Skin of body (tissue), 1 donor: ENCODE measurements at regions not wholly inside any gene's neighbourhood (a gene's known extent, or its start where the extent isn't known, plus 50 kb on each side); places are given as distances from the start of the nearest gene placed in this dataset.

Experiments used
- DNase-seq: peaks from one replicate; lab custom pipeline; 2025; lab: John Stamatoyannopoulos, UW

DNA sequence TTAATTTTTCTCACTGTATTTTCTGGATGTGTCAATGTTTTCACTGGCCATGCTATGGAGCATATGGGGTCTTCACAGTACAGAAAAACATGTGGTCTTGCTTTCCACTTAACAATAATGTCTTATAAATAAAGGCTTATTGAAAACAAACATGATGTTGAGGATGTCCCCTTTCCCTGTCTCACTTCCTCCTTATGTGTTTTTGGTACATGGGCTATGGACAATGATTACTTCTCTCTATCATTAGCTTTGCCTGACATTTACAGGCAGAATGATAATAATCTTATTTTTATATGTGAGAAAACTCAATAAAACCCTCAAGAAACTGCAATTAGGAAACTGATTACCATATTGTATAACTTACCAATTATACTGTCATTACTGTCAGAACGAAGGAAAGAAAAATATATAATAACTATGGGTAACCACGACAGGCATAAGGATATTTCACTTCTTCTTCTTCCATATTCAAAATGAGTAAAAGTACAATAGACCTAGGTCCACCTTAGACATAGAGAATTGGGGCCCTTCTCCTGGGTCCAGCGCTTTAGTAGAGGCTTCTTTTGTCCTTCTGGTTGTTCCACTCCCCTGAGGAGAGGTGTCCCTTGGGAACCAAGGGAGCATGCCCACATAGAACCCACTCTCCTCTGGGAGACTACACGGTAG lies 375.0 kb downstream of the MAN2A1 start:
- no peak for DNase-seq

DNA sequence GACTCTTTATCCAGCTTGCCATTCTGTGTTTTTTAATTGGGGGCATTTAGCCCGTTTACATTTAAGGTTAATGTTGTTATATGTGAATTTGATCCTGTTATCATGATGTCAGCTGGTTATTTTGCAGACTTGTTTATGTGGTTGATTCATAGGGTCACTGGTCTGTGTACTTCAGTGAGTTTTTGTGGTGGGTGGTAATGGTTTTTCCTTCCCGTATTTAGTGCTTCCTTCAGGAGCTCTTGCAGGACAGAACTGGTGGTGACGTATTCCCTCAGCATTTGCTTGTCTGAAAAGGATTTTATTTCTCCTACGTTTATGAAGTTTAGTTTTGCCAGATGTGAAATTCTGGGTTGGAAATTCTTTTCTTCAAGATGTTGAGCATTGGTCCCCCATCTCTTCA lies 381.1 kb downstream of the MAN2A1 start:
- DNase-seq: no peak

DNA sequence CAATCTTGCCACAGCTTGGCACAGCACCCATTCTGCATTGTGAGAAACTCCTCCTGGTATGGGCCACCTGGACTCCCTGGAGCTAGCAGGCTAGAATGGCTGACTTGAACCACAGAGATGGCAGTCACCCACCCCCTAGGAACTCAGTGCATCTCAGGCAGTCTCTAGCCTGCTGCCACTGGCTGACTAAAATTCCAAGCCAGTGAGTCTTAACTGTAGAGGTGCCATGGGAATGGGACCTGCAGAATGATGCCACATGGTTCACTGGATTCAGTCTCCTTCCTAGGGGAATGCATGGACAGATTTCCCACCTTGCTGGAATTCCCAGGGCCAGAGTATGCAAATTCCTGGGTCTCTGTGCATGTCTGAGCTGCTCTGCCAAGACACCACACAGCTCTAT lies 382.9 kb downstream of the MAN2A1 start:
- no peak for DNase-seq

DNA sequence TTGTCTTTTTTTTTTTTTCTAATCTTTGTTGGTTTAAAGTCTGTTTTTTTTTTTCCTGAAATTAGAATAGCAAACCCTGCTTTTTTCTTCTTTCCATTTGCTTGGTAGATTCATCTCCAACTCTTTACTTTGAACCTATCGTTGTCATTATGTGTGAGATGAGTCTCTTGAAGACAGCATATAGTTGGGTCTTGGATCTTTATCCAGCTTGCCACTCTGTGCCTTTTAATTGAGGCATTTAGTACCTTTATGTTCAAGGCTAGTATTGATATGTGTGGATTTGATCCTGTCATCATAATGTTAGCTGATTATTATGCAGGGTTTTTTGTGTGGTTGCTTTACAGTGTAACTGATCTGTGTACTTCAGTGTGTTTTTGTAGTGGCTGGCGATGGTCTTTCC lies 383.8 kb downstream of the MAN2A1 start:
- DNase-seq: no peak

DNA sequence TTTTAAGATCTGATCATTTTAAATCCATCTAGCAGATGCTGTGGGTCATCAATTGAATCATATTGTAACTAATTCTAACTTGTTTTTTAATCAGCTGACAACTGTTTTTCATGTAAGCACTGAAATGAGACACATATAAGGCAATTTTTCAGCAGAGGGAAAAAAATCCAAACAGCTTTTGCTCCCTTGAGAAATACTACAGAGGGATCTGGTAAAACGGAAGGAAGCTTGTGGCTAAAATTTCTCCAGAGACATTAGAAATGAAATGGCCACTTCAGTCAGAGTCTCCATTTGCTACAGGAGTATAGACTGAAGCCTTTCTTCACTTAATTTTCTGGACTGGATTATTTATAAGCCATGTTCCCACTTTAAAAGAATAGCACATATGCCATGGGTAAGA lies 385.9 kb downstream of the MAN2A1 start:
- no peak for DNase-seq

DNA sequence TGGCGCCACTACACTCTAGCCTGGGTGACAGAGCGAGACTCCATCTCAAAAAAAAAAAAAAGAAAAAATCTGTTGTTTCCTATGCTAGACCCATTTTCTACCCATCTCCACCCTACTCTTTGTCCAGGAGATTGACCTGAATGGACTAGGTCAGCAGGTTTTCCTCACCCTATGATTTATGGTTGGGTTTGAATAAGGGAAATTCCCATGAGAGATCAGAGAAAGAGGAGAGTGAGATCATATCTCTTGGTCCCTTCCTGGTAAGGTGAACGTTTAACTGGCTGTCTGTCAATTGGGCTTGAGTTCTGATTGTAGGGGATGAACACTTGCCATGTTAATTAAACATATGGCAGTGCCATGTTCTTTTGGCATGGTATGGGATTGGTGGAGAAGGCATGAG lies 387.4 kb downstream of the MAN2A1 start:
- no peak for DNase-seq

DNA sequence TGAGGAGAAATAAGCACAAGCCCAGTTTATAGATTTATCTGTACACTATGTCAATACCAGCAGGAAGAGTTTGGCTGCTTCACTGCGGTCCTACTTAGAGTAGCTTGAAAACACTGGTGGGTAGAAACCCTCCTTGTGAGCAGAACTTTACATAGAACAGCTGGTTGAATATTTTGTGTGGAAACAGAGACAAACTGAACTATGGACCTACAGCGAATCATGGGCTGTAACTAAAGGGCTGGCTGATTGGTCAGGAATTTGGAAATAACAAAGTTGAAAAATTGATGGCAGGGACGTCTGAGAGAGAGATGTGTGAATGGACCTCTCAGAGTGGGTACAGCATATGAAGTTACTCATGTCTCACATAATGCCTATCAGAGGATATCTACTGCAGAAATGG lies 392.5 kb downstream of the MAN2A1 start:
- no peak for DNase-seq

DNA sequence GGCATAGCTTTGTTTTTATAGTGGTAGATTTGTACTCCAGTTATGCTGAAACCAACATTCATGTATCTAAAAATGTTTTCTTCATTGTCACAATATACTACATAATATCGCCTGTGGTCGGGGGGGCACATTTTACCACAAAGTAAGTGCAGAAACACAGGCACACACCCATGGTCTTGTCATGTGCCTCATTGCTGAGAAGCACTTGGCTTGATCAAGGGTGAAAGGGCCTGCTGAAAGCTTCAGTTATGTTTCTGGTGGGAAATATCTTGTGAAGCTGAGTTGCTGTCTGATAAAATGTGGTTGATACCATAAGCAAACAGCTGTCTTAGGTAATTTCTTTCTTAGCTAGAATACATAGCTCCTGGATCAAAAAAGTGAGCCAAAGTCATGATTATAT lies 393.1 kb downstream of the MAN2A1 start:
- no peak for DNase-seq

DNA sequence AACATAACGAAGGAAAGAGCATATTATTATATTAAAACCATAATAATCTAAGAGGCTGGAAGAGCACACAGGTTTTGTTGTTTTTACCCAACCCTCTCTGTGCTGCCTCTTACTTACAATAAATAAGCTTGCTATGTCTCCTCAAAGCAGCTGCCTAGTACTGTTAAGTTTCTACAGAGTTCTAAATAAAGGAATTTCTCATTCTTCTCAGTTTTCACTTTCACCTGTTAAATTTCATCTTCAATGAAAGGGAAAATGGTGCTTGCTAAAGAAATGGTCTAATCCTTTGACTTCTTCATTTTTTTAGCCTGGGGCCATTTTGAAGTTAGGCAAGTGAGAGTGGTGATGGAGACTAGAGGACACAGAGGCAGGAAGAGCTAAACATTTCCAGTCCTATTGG lies 396.1 kb downstream of the MAN2A1 start:
- DNase-seq: no peak

DNA sequence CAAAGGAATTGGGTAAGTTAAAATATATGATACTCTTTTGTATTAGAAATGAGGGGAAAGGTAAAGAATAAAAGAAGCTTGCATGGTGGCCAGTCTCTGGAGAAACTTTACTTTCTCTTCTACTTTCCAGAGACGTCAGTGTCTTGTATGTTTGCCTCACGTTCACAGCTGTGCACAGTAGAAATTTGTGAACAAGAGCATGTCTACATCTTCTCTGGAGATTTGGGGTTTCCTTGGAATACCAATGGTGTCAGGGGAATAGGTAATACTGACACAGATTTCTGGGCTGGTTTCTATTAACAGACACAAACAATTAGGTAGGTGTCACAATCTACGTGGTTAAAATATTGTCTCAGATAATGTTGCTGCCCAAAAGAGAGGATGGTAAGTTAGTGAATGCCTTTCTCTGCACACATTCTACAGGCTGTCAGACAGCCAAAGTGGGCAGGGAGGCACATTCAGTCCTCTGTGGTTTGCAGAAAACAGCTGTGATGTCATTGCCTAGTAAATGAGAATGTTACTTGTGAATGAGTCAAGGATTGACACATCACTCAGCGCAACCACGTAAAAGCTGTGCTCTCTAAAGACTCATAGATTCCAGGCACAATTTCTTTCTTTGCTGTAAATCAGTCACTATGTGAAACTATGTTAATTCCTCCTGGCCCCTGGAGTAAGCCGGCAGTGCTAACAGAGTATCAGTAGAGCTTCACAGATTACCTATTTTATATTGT lies 397.1 kb downstream of the MAN2A1 start:
- peak; percentile 52 for DNase-seq

DNA sequence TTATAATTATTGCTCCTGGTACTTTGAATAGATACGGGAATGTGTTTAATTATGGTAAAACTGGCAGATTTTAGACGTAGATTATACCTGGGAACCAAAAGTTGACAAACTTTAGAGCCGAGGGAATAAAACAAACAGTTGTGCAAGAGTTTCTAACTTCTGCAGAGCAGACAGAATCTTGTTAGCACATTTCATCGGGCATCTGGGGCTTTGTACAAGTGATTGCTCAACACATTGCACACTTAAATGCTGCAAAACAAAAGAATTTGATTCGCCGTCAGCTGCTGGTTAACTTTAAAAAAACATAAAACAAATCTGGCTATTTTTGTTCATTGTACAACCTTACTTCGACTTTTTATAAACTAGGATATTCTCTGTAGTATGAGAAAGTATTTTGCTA lies 398.1 kb downstream of the MAN2A1 start:
- peak; percentile 62 for DNase-seq

DNA sequence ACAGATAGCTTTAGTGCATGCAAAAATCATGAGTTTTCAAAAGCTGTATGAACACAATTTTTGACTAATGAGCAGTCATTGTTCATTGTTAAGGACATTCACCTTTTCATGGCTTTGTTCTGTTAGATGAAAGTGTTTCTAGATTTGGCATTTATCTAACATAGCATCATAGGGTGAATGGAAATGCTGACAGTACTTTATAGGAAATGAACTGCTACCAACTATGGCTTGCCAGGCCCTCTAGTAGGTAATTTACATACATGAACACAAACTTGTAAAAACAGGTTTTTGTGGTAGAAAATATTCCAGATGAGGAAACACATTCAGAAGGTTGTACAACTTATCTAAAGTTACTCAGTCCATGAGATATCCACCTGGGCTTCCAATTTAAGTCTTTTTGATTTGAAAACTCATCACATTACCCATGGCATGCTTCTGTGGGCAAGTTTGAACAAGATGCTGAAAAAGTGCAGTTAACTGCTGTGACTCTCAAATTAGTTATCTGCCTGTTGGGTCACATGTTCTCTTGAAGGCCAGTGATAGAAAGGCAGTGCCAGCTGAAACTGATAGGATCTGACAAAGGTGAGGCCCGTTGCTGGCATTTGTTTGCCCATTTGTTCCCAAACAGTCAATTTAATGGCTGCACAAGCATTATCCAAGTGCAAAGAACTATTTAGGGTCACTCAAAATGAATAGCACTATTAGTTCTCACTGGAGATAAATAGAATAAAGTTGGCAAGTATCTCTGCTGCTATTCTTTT lies 399.1 kb downstream of the MAN2A1 start:
- DNase-seq: no peak

DNA sequence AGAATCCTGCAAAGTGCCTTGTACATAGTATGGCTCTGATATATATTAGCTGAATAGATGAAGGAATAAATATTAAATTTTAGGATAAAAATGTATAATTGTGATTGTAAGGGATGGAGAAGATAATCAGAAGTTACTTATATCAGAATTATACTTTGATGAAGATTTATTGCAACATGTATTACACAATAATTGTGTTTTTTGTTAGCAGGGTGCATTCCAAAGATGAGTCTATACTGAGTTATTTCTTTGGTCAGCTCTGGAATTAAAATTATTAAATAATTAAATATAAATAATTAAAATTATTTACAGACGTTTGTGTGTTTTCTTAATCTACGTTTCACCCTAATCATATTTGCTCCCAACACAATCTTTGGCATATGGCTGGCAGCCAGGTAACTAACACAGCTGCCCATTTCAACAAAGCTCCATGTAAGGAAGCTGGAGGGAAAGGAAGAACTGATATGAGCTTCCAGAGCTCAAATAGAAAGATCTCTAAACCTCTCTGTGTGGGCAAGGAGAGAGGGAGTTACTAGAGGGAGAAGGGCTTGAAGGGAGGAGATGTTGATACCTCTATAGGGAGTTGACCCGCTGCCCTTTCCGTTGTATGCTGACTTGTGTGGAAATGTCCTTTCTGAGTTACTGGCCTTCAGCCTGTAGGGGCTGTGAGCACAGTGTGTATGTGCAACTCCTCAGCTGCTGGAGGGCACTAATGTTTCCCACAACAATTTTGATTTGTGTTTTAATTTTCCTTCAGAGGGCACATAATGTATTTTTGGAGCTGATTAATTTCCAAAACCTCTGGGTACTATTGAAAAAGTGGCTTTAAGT lies 403.4 kb downstream of the MAN2A1 start:
- no peak for DNase-seq

DNA sequence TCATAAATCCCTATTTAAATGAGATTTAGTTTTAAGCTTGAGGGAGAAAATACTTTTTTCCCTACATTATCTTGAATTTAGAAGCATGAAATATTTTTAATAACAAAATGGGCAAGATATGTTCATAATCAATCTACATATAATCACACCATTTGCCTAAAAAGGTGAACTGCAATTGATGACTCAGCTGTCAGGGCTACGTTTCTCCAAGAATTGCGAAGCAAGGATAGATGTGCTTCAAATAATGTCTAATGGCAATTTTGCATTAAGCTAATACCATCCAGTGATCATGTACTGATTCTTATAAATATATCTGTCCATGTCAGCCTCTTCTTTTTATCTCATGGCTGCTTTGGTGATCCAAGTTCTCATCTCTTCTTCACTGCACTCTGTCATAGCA lies 404.4 kb downstream of the MAN2A1 start:
- DNase-seq: no peak

DNA sequence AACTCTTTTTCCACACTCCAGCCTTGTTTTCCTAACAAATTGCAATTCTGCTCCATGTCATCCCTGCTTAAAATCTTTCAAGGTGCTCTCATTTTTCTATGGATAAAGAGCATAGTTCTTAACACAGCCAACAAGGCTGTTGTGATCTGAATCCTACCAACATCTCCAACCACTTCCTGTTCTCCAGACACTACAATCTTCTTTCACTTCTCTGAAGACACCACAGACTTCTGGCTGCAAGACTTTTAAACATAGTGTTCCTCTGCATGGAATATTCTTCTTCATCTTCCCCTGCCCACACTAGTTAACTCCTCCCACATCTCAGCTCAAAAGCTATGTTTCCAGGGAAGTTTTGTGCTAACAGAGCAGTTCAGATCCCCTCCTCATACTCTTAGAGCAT lies 404.8 kb downstream of the MAN2A1 start:
- no peak for DNase-seq

DNA sequence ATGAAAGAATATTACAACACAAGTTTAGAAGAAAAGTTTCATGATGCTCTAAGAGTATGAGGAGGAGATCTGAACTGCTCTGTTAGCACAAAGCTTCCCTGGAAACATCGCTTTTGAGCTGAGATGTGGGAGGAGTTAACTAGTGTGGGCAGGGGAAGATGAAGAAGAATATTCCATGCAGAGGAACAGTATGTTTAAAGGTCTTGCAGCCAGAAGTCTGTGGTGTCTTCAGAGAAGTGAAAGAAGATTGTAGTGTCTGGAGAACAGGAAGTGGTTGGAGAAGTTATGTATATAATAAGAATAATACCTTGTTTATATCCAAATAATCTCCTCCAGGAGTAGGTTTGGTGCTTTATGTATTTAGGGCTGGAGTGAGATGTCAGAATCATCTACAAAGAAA lies 406.7 kb downstream of the MAN2A1 start:
- DNase-seq: no peak

DNA sequence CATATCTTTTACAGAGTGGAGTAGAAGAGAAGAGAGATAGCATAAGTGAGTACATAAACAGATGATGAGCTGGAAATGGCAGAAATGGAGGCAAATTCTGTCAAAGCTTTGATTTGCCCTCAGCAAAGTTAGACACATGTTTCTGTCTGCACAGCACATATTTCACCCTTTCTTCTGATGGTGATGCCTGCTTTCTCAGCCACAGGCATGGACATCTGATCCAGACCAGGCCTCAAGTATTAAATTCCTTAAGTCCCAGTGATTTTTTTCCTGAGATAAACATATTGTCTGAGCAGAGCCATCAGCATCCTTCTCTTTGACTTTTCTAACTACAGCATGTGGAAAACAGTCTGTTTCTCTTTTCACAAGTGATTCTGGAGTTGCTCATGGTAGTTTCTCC lies 409.8 kb downstream of the MAN2A1 start:
- no peak for DNase-seq

DNA sequence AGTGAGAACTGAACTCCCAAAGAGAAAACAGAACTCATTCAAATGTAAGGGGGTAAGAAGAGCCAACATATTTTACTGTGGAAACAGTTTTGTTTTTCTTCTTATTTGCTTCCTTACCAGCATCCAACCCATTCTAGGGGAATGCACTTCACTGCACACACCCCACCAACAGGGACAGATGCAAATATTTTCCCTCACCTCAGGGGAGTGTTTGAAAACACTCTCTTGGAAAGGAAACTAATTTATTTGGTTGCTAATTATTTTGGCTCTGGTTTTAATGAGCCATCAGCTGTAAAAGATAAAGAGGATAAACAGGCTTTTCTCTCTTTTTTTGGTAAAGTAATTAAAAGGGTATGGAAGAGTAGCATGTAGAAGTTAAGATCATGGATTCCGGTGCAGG lies 413.4 kb downstream of the MAN2A1 start:
- DNase-seq: no peak

DNA sequence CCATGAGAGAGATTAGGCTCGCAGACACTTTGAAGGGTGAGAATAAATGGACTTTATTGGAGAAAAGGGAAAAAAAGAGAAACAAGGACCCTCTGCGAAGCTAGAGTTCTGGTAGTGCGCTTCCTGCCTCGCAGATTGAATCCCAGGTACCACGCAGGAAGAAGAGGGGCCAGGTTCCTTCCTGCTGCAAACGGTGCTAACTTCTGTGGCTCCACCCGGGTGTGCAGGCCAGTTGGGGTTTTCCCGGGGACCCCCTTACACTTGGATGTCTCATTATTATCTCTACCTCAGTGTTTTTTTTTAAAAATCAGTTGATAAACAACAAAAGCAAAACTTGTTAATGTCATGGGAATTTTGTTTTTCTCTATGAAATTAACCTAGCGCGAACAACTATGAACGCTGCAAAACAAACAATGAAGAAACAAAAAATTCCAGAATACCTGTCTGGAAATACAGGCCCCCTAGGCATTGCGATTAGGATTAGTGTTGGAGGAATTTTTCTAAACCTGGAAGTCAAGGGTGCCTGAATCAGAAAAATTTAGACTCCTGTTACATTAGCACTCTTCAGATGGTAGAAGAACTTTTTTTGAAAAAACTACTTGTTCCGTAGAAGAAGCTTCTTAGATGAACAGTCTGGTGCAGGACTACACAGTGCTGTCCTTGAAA lies 414.5 kb downstream of the MAN2A1 start:
- no peak for DNase-seq

DNA sequence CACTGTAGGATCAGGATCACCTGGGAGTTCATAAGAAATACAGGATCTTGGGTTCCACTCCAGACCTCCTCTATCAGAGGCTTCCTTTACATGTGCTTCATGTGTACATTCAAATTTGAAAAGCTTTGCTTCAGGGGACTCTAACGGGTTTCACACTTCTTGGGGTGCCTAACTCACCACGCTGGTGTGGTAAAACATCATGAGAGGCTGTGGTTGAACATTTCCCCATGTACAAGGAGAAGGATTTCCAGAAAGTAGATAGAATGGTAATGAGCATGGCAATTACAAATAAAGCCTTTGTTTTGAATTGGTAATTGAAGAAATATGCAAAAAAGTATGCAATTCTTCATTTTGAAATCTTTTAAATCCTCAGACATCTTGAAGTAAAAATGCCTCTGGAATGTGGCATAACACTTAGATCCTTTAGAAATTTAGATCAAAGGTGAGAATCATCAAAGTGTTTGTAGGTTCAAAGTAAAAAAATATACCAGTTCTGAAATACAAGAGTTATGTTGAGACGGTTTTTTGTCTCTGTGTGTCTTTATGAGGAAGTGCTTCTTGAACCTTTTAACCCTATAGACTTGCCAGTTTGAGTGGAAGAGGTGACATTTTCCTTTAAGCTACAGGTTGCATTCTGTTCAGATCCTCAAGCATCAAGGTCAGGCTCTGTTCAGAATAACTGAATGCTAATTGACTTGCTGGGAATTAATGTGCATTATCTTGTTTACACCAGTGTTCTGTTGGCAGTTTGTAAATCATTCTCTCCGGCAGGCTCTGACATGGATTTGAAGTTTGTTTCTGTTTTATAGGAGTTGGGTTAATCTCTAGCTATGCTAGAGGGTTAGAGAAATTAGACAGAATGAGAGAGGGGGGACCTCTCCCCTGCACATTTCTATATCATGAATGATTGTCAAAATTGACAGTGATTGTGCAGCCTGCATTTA lies 415.3 kb downstream of the MAN2A1 start:
- DNase-seq: no peak
